ENCODE measurements at regions not wholly inside any gene's neighbourhood (a gene's known extent, or its start where the extent isn't known, plus 50 kb on each side); places are given as distances from the start of the nearest gene placed in this dataset.
"Not testable (repeated sequence)": the region's sequence is repeated elsewhere in the genome, so short reads cannot be mapped to it uniquely, and the experiment has no call there.

DNA sequence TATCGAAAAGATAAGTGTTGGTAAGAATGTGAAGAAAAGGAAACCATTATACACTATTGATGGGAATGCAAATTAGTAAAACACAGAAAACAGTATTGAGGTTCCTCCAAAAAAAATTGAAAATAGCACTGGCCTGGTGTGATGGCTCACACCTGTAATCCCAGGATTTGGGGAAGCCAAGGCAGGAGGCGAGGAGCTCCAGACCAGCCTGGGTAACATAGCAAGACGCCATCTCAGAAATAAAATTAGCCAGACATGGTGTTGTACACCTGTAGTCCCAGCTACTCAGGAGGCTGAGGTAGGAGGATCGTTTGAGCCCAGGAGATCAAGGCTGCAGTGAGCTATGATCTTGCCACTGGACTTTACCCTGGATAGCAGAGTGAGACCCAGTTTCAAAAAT is 5303.4 kb upstream of the TPTE start:
- H3K27ac ChIP-seq (ENCODE audit: low read depth, low read length); H3K27me3 ChIP-seq (ENCODE audit: control insufficient read depth in 2 of 2, insufficient read depth in 2 of 2, low read length in 2 of 2); ATAC-seq; H3K4me3 ChIP-seq (ENCODE audit: low read length); H3K9me3 ChIP-seq (ENCODE audit: control insufficient read depth in 2 of 3, low read length in 3 of 3); CTCF ChIA-PET; DNase-seq; H3K4me1 ChIP-seq (ENCODE audit: control insufficient read depth in 2 of 2, insufficient read depth in 2 of 2, low read length in 2 of 2); intact Hi-C loops (cut with micrococcal nuclease); H3K27me3 Mint-ChIP-seq; H3K4me3 Mint-ChIP-seq; POLR2A ChIA-PET; H3K27ac Mint-ChIP-seq; H3K36me3 ChIP-seq (ENCODE audit: control insufficient read depth in 2 of 3, insufficient read depth in 3 of 3, low read length in 3 of 3); H3K36me3 Mint-ChIP-seq: not testable (repeated sequence)
- Mint-ChIP-seq H3K9me3 (peaks cover 13 to 50% (median 23%) of the 10 kb centered on the region in 11 donors), H3K4me1 (peaks cover 0 to 13% (median 0%) of the 10 kb centered on the region in 7 donors)

- H3K4me3 ChIP-seq (ENCODE audit: low read length); intact Hi-C loops (cut with micrococcal nuclease); ATAC-seq; H3K27me3 ChIP-seq (ENCODE audit: control insufficient read depth in 2 of 2, insufficient read depth in 2 of 2, low read length in 2 of 2); H3K4me3 Mint-ChIP-seq; H3K27ac ChIP-seq (ENCODE audit: low read depth, low read length); DNase-seq; CTCF ChIA-PET; H3K36me3 Mint-ChIP-seq; H3K9me3 ChIP-seq (ENCODE audit: control insufficient read depth in 2 of 3, low read length in 3 of 3); H3K4me1 ChIP-seq (ENCODE audit: control insufficient read depth in 2 of 2, insufficient read depth in 2 of 2, low read length in 2 of 2); H3K36me3 ChIP-seq (ENCODE audit: control insufficient read depth in 2 of 3, insufficient read depth in 3 of 3, low read length in 3 of 3); POLR2A ChIA-PET; H3K27ac Mint-ChIP-seq; H3K27me3 Mint-ChIP-seq: not testable (repeated sequence)
- Mint-ChIP-seq H3K9me3 (peaks cover 18 to 70% (median 30%) of the 10 kb centered on the region in 11 donors), H3K4me1 (peaks cover 0 to 15% (median 0%) of the 10 kb centered on the region in 7 donors)
Observed at GRCh38 chr21:5219988-5220387, 5301.4 kb upstream of the TPTE start.

- H3K27me3 ChIP-seq (ENCODE audit: control insufficient read depth in 2 of 2, insufficient read depth in 2 of 2, low read length in 2 of 2); H3K4me3 ChIP-seq (ENCODE audit: low read length); H3K27me3 Mint-ChIP-seq; H3K36me3 Mint-ChIP-seq; DNase-seq; CTCF ChIA-PET; H3K36me3 ChIP-seq (ENCODE audit: control insufficient read depth in 2 of 3, insufficient read depth in 3 of 3, low read length in 3 of 3); H3K27ac Mint-ChIP-seq; H3K4me3 Mint-ChIP-seq; ATAC-seq; POLR2A ChIA-PET; H3K4me1 ChIP-seq (ENCODE audit: control insufficient read depth in 2 of 2, insufficient read depth in 2 of 2, low read length in 2 of 2); intact Hi-C loops (cut with micrococcal nuclease); H3K27ac ChIP-seq (ENCODE audit: low read depth, low read length); H3K9me3 ChIP-seq (ENCODE audit: control insufficient read depth in 2 of 3, low read length in 3 of 3): not testable (repeated sequence)
- Mint-ChIP-seq H3K4me1 (peaks cover 0 to 17% (median 0%) of the 10 kb centered on the region in 7 donors), H3K9me3 (peaks cover 18 to 74% (median 30%) of the 10 kb centered on the region in 11 donors)
Observed at GRCh38 chr21:5220468-5220867, 5300.9 kb upstream of the TPTE start.

- Mint-ChIP-seq H3K9me3 (peaks cover 21 to 75% (median 31%) of the 10 kb centered on the region in 11 donors), H3K4me1 (peaks cover 0 to 21% (median 0%) of the 10 kb centered on the region in 7 donors)
- H3K27ac Mint-ChIP-seq; DNase-seq; intact Hi-C loops (cut with micrococcal nuclease); H3K27ac ChIP-seq (ENCODE audit: low read depth, low read length); CTCF ChIA-PET; H3K4me3 ChIP-seq (ENCODE audit: low read length); H3K4me3 Mint-ChIP-seq; H3K4me1 ChIP-seq (ENCODE audit: control insufficient read depth in 2 of 2, insufficient read depth in 2 of 2, low read length in 2 of 2); H3K36me3 Mint-ChIP-seq; H3K9me3 ChIP-seq (ENCODE audit: control insufficient read depth in 2 of 3, low read length in 3 of 3); ATAC-seq; POLR2A ChIA-PET; H3K27me3 Mint-ChIP-seq; H3K27me3 ChIP-seq (ENCODE audit: control insufficient read depth in 2 of 2, insufficient read depth in 2 of 2, low read length in 2 of 2); H3K36me3 ChIP-seq (ENCODE audit: control insufficient read depth in 2 of 3, insufficient read depth in 3 of 3, low read length in 3 of 3): not testable (repeated sequence)
Observed at GRCh38 chr21:5221458-5222050, 5299.8 kb upstream of the TPTE start.

GRCh38 chr21:5222996-5223782 is 5298.2 kb upstream of the TPTE start:
- ATAC-seq; H3K4me3 ChIP-seq (ENCODE audit: low read length); H3K27ac ChIP-seq (ENCODE audit: low read depth, low read length); H3K36me3 ChIP-seq (ENCODE audit: control insufficient read depth in 2 of 3, insufficient read depth in 3 of 3, low read length in 3 of 3); DNase-seq; CTCF ChIA-PET; H3K4me3 Mint-ChIP-seq; H3K27me3 Mint-ChIP-seq; intact Hi-C loops (cut with micrococcal nuclease); H3K27me3 ChIP-seq (ENCODE audit: control insufficient read depth in 2 of 2, insufficient read depth in 2 of 2, low read length in 2 of 2); POLR2A ChIA-PET; H3K9me3 ChIP-seq (ENCODE audit: control insufficient read depth in 2 of 3, low read length in 3 of 3); H3K27ac Mint-ChIP-seq; H3K4me1 ChIP-seq (ENCODE audit: control insufficient read depth in 2 of 2, insufficient read depth in 2 of 2, low read length in 2 of 2); H3K36me3 Mint-ChIP-seq: not testable (repeated sequence)
- Mint-ChIP-seq H3K9me3 (peaks cover 22 to 75% (median 40%) of the 10 kb centered on the region in 11 donors), H3K4me1 (peaks cover 0 to 23% (median 4%) of the 10 kb centered on the region in 7 donors)

DNA sequence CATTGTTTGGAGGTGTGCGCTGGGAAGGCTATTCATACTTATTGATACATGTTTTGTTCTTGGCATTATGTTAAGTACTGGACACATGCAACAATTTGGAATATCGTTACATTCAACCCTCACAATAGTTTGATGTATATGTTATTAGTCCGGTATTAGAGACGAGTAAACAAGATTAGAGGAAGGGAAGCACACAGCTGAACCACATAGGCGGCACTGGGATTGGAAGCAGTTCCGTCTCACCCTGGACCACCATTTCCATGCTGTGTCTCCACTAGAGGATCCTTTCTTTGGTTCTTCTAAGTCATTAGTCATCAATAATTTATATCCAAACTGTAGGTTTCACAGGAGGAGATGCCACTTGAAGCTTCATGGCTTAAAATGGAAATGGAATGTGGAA is 5297.2 kb upstream of the TPTE start:
- DNase-seq; H3K4me3 ChIP-seq (ENCODE audit: low read length); H3K36me3 ChIP-seq (ENCODE audit: control insufficient read depth in 2 of 3, insufficient read depth in 3 of 3, low read length in 3 of 3); intact Hi-C loops (cut with micrococcal nuclease); POLR2A ChIA-PET; H3K27me3 Mint-ChIP-seq; ATAC-seq; H3K9me3 ChIP-seq (ENCODE audit: control insufficient read depth in 2 of 3, low read length in 3 of 3); H3K27ac ChIP-seq (ENCODE audit: low read depth, low read length); H3K4me1 ChIP-seq (ENCODE audit: control insufficient read depth in 2 of 2, insufficient read depth in 2 of 2, low read length in 2 of 2); H3K27me3 ChIP-seq (ENCODE audit: control insufficient read depth in 2 of 2, insufficient read depth in 2 of 2, low read length in 2 of 2); H3K36me3 Mint-ChIP-seq; CTCF ChIA-PET; H3K4me3 Mint-ChIP-seq; H3K27ac Mint-ChIP-seq: not testable (repeated sequence)
- Mint-ChIP-seq H3K9me3 (peaks cover 18 to 75% (median 38%) of the 10 kb centered on the region in 11 donors), H3K4me1 (peaks cover 0 to 30% (median 4%) of the 10 kb centered on the region in 7 donors)

DNA sequence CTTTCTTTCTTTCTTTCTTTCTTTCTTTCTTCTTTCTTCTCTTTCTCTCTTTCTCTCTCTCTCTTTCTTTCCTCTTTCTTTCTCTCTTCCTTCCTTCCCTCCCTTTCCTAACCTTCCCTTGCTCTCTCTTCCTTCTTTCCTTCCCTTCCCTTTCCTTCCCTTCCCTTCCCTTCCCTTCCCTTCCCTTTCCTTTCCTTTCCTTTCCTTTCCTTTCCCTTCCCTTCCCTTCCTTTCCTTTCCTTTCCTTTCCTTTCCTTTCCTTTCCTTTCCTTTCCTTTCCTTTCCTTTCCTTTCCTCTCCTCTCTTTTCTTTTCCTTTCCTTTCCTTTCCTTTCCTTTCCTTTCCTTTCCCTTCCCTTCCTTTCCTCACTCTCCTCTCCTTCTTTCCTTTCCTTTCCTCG is 5294.1 kb upstream of the TPTE start:
- DNase-seq; H3K27me3 ChIP-seq (ENCODE audit: control insufficient read depth in 2 of 2, insufficient read depth in 2 of 2, low read length in 2 of 2); POLR2A ChIA-PET; H3K36me3 Mint-ChIP-seq; H3K27ac ChIP-seq (ENCODE audit: low read depth, low read length); H3K4me3 Mint-ChIP-seq; CTCF ChIA-PET; H3K4me1 ChIP-seq (ENCODE audit: control insufficient read depth in 2 of 2, insufficient read depth in 2 of 2, low read length in 2 of 2); intact Hi-C loops (cut with micrococcal nuclease); H3K9me3 ChIP-seq (ENCODE audit: control insufficient read depth in 2 of 3, low read length in 3 of 3); H3K4me3 ChIP-seq (ENCODE audit: low read length); H3K27me3 Mint-ChIP-seq; H3K36me3 ChIP-seq (ENCODE audit: control insufficient read depth in 2 of 3, insufficient read depth in 3 of 3, low read length in 3 of 3); ATAC-seq; H3K27ac Mint-ChIP-seq: not testable (repeated sequence)
- Mint-ChIP-seq H3K9me3 (peaks cover 22 to 69% (median 38%) of the 10 kb centered on the region in 11 donors), H3K4me1 (peaks cover 0 to 29% (median 0%) of the 10 kb centered on the region in 7 donors)

Data from naive thymus-derived CD4-positive, alpha-beta T cell (primary cell).